Neural cell (in vitro differentiated cells): ENCODE measurements at regions not wholly inside any gene's neighbourhood (a gene's known extent, or its start where the extent isn't known, plus 50 kb on each side); places are given as distances from the start of the nearest gene placed in this dataset.
"Not testable (repeated sequence)": the region's sequence is repeated elsewhere in the genome, so short reads cannot be mapped to it uniquely, and the experiment has no call there.

Experiments
- EP300 ChIP-seq: fragments of 450-650 bp; conservative IDR thresholded peaks from 2 replicates; pipeline ENCODE4 v1.6.1; 2014; ENCODE audit warnings: antibody characterized with exemption, mild to moderate bottlenecking, moderate library complexity; ENCODE audit not compliant: poor library complexity, severe bottlenecking
- EZH2 ChIP-seq: fragments of 200-600, 300-800 bp; shearing (Covaris generic), sonication (generic); IDR thresholded peaks from 2 replicates; pipeline ENCODE4 v1.6.1; 2014; ENCODE audit warnings: antibody characterized with exemption, low read length, borderline replicate concordance, mild to moderate bottlenecking; ENCODE audit not compliant: insufficient read depth, poor library complexity, severe bottlenecking
- MXI1 ChIP-seq: fragments of 450-650 bp; conservative IDR thresholded peaks from 2 replicates; pipeline ENCODE4 v1.6.1; 2014; ENCODE audit warnings: antibody characterized with exemption, mild to moderate bottlenecking; ENCODE audit not compliant: poor library complexity, severe bottlenecking
- POLR2AphosphoS5 ChIP-seq: IDR thresholded peaks from 2 replicates; pipeline ENCODE4 v1.6.1; 2012
- RAD21 ChIP-seq: fragments of 450-650 bp; conservative IDR thresholded peaks from 2 replicates; pipeline ENCODE4 v1.6.1; 2014; ENCODE audit warnings: antibody characterized with exemption, mild to moderate bottlenecking, moderate library complexity
- REST ChIP-seq: IDR thresholded peaks from 2 replicates; pipeline ENCODE4 v1.6.1; 2012; ENCODE audit warnings: borderline replicate concordance
- SMC3 ChIP-seq: fragments of 450-650 bp; conservative IDR thresholded peaks from 2 replicates; pipeline ENCODE4 v1.6.1; 2014; ENCODE audit warnings: antibody characterized with exemption, mild to moderate bottlenecking, moderate library complexity; ENCODE audit not compliant: poor library complexity
- TAF1 ChIP-seq: IDR thresholded peaks from 2 replicates; pipeline ENCODE4 v1.6.1; 2012; ENCODE audit warnings: low read depth
- TF ChIP-seq, protein P1 (sequence below): fragments of 450-650 bp; IDR thresholded peaks from 2 replicates; pipeline ENCODE4 v1.5.1; 2014; ENCODE audit warnings: antibody characterized with exemption, mild to moderate bottlenecking, moderate library complexity; ENCODE audit not compliant: poor library complexity, severe bottlenecking

- not testable (repeated sequence) for TF ChIP-seq EZH2, EP300, REST, POLR2AphosphoS5, RAD21, SMC3, MXI1, TAF1
- TF ChIP-seq, protein P1, sequence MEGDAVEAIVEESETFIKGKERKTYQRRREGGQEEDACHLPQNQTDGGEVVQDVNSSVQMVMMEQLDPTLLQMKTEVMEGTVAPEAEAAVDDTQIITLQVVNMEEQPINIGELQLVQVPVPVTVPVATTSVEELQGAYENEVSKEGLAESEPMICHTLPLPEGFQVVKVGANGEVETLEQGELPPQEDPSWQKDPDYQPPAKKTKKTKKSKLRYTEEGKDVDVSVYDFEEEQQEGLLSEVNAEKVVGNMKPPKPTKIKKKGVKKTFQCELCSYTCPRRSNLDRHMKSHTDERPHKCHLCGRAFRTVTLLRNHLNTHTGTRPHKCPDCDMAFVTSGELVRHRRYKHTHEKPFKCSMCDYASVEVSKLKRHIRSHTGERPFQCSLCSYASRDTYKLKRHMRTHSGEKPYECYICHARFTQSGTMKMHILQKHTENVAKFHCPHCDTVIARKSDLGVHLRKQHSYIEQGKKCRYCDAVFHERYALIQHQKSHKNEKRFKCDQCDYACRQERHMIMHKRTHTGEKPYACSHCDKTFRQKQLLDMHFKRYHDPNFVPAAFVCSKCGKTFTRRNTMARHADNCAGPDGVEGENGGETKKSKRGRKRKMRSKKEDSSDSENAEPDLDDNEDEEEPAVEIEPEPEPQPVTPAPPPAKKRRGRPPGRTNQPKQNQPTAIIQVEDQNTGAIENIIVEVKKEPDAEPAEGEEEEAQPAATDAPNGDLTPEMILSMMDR: not testable (repeated sequence)
Measured at GRCh38 chr7:34235101-34235500, 329.8 kb downstream of the BMPER start.
